Umbilical cord (tissue), 1 donor: ENCODE measurements at regions not wholly inside any gene's neighbourhood (a gene's known extent, or its start where the extent isn't known, plus 50 kb on each side); places are given as distances from the start of the nearest gene placed in this dataset.
"Not testable (repeated sequence)": the region's sequence is repeated elsewhere in the genome, so short reads cannot be mapped to it uniquely, and the experiment has no call there.

ENCODE experiments used
- DNase-seq: peaks from one replicate; pipeline ENCODE4 v3.0.0-alpha.2; 2015; ENCODE audit warnings: low spot score

GRCh38 chr3:178086144-178086825 lies 450.0 kb upstream of the KCNMB2 start:
- peak; percentile 69 for DNase-seq

DNA sequence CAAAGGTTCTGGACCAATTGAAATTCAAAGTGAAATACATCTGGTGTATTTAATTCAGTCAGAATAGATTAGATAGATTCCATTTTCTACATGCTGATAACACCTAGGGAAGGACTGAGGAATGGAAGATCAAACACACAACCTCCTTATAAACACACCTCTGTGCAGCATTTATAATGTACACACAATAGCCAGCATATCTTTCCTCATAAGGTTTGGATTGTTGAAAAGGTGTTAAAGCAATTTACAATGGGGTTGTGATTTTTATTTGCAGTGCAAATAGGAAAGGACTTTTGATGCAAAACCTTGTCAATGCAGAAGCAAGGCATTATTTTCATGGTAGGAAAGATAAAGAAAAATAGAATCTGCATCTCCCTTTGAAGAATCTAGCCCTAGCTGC lies 448.9 kb upstream of the KCNMB2 start:
- no peak for DNase-seq

DNA sequence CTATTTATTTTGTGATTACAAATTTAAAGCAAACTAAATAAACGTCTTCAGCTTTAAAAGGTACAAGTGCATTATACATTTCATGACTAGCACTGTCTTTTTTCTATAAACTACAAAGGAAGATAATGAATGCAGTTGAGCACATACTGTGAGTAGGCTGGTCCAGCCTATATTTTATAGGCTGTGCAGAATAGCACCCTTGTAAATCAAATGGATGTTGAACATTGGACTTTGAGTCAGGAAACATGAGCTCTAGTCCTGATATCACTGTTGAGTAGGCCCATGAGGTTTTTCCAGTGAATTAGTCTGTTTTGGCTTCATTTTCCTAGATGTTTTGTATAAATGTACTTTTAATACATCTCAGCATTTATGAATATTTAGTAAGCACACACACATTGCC lies 447.3 kb upstream of the KCNMB2 start:
- DNase-seq, result peak; percentile 54

DNA sequence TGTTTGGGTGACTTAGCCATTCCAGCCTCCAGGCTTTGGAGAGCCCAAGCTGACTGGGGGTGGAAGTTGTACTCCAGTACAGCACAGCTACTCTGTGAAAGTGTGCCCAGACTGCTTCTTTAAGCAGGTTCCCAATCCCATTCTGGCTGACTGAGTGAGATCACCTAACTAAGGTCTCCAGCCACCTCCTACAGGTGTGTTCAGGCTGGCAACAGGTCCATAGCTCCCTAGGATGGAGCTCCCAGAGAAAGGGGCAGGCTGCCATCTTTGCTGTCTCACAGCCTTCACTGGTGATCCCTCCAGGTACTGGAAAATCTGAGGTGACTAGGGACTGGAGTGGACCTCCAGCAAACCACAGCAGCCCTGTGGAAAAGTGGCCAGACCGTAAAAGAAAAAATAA lies 445.3 kb upstream of the KCNMB2 start:
- DNase-seq, result no peak

DNA sequence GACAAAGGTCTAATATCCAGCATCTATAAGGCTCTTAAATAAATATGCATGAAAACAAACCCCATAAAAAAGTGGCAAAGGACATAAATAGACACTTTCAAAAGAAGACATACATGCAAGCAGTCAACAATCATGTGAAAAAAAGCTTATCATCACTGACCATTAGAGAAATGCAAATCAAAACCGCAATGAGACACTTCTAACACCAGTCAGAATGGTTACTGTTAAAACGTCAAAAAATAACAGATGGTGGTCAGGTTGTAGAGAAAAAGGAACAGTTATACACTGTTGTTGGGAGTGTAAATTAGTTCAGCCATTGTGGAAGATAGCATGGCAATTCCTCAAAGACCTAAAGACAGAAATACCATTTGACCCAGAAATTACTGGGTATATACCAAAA lies 440.7 kb upstream of the KCNMB2 start:
- no peak for DNase-seq

DNA sequence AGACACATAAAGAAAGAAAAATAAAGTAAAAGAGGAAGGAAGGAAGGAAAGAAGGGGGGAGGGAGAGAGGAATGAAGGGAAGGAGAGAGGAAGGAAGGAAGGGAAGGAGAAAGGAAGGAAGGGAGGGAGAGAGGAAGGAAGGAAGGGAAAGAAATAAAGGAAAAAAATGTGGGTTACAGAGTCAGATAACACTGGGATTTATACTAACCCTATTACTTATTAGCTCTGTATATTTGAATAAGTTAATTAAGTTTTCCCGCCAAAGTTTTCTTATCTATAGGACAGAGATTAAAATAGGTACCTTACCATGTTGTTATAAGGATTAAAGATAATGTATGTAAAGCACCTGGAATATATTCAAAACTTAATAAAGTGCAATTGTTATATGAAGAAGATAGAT lies 439.3 kb upstream of the KCNMB2 start:
- DNase-seq, result no peak

GRCh38 chr3:178097576-178097975 lies 438.7 kb upstream of the KCNMB2 start:
- DNase-seq, result peak; percentile 84

DNA sequence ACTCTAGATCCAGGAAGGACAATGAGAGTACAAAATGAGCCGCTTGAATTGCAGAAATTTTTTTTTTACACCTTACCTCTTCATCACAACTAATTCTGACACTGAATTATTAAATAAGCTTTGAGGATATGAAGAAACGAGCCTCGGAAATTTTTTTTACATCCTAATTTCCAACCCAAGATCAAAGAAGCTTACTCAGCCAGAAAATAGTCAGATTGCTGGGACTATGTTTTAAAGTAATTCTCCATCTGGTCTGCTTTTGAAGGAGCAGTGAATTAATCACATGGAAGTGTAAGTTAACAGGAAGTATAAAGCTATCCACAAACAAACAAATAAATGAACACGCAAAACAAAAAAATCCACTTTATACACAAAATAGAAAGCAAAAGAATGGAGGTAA lies 437.0 kb upstream of the KCNMB2 start:
- DNase-seq, result no peak

- DNase-seq, result no peak
Observed at GRCh38 chr3:178099862-178100261, 436.4 kb upstream of the KCNMB2 start.

DNA sequence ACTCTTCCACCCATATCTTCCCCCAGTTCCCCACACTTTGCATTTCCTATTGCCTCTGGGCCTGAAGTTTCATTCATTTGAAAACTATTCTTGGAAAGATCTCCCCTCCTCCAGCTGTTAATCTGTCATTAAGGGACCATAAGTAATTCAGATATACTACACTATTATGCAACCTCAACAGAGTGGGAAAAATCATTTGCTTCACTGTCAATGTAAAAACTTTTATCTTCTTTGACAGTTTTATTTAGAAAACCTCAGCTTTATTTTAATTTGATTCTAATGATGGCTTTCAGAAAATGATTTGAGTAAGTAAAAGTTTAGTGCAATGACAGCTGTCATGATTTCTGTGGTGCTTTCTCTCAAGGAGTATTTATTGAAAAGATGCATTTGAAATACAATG lies 435.3 kb upstream of the KCNMB2 start:
- no peak for DNase-seq

DNA sequence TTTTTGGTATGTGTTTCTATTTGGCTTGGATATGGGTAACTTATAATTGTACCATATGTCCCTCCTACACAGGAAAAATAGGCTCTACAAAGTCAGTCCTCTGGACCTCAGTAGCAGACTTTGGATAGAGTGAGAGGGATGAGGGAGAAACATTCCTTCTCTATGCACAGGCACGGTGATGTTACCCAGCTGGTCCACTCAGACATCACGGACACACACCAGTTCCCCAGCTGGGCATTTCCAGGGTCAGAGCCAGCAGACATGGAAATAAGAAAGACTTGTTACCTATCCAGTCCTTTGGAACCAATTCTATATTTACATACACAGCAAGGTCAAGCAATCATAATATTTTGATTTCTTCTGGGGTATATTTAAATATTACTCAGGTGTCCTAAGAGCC lies 433.1 kb upstream of the KCNMB2 start:
- no peak for DNase-seq

GRCh38 chr3:178107804-178108203 lies 428.4 kb upstream of the KCNMB2 start:
- DNase-seq, result no peak

DNA sequence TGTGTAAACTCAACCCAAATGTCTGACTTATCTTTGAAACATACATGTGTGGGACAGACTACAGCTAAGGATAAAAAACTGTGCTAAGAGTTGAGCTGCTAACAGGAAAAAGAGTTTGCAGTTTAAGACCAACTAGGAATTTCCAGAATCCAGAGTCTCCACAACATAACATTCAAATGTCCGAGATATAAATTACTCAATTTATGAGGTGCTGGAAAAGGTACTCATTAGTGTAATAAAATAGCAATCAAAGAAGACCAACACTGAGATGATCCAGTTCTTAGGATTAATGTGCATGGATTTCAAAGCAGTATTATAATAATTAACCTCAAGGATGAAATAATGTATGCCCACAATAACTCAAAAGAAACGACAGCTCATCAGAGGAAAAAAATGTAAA lies 426.5 kb upstream of the KCNMB2 start:
- peak; percentile 36 for DNase-seq

- no peak for DNase-seq
Observed at GRCh38 chr3:178112134-178112533, 424.1 kb upstream of the KCNMB2 start.

GRCh38 chr3:178112552-178112951 lies 423.7 kb upstream of the KCNMB2 start:
- DNase-seq, result not testable (repeated sequence)

DNA sequence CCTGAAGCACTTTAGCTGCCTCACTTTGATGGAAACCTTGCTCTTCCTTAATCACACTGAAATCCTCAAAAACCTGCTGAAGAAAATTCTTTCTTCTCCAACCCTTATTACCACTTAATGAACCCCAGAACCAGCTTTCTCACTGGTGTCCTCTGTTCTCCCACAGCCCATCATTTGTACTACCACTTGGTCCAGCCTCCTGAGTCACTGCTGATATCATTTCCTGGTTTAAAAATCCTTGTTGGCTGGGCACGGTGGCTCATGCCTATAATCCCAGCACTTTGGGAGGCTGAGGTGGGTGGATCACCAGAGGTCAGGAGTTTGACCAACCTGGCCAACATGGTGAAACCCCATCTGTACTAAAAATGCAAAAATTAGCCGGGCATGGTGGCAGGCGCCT lies 418.6 kb upstream of the KCNMB2 start:
- no peak for DNase-seq

GRCh38 chr3:178119608-178120295 lies 416.5 kb upstream of the KCNMB2 start:
- DNase-seq, result peak; percentile 25

DNA sequence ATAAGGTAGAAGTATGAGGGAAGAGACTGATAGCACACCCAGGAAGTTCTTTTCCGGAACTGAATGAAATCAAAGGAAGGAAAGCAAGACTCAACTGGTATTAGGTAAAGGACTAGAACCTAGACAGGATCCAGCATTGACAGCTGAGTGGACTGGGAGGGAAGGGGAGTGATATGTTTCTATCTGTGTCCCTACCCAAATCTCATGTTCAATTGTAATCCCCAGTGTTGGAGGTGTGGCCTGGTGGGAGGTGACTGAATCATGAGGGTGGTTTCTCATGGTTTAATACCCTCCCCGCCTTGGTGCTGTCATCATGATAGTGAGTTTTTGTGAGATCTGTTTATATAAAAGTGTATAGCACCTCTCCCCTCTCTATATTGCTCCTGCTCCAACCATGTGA lies 415.9 kb upstream of the KCNMB2 start:
- no peak for DNase-seq

DNA sequence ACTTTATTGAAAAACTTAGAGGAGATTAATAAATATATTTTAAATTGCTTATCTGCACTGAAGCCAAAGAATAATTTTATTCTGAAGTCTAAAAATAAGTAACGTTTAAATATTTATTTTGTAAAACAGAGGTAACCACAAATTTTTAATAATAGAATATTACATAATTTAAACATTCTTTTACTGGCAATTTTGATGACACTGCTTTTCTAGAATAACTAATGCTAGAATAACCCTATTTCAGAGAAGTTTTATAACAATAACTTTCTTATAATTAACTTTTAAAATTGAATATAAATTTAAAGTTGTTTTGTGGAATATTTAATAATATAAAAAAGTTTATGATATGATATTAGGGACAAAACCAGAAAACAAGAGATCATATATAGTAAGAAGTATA lies 409.6 kb upstream of the KCNMB2 start:
- no peak for DNase-seq

DNA sequence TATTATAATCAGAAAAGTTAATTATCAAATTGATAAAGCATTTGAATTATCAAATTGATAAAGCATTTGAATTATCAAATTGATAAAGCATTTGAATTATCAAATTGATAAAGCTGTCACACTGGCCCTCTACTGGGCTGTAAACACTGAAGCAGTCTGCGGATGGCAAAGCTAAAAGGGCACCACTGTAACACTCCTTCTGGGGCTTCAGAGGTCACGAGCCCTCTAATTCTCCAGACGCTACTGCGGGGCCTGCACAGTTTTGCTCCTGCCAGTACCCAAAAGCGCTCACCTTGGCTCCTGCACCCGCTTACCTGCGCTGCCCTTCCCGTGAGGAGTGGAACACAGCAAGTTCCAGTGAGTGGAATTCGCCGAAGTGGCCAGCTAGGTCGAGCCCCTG lies 409.0 kb upstream of the KCNMB2 start:
- DNase-seq, result no peak

DNA sequence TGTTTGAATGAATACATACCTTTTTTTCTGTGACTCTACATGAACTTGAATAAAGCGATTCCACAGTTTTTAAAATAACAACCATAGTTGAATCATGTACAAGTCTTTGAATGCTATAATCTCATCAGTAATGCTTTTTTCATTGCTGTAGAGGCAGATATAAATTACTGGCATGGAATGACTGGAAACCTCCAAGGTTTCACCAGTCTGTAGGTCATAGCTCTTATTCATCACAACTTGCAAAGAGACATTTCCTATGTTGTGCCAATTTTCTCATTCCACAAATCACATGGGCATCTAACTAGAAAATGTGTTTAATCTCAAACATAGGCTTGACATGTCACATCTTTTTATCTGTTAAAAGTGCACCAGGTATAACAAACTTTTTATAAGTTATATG lies 407.1 kb upstream of the KCNMB2 start:
- DNase-seq, result no peak

- no peak for DNase-seq
Observed at GRCh38 chr3:178131801-178132200, 404.4 kb upstream of the KCNMB2 start.

DNA sequence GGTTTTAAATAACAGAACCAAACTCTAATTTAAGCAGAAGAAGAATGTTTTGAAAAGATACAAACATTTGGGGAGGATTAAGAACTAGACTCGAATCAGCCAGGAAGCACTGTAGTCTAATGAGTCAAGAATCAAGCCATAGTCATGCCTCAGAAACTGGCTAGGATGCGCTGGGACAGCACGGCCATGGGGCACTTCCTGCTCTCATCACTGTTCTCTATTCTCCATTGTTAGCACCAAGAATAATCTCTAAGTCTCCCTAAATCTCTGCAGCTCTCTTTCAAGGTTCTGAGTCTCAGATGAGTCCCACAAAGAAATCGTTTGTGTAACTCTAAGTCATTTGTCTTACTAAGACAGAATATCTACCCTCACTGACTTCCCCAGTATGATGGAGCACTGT lies 399.0 kb upstream of the KCNMB2 start:
- no peak for DNase-seq

DNA sequence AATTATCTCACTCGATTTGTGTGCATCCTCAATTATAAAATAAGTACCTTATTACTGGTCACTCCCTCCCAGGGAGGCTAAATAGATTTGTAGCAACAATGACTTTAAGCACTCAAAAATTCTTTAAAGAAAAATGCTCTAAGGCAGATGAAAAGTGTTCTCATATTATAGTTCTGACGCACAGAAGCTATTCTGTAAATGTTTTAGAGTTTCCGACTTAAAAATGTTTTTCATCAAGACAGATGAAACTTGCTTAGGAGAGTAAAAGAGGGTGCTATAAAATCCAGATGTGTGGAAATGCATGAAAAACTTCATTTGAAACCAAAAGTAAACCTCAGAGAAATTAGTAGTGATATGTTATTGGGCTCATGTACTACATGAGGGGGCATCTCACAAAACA lies 398.4 kb upstream of the KCNMB2 start:
- DNase-seq, result no peak
